Hepatocyte (in vitro differentiated cells): ENCODE measurements at regions not wholly inside any gene's neighbourhood (a gene's known extent, or its start where the extent isn't known, plus 50 kb on each side); places are given as distances from the start of the nearest gene placed in this dataset.

Source experiments
- EZH2 ChIP-seq: fragments of 200-600 bp; sonication (generic); IDR thresholded peaks from 2 replicates; pipeline ENCODE4 v1.6.1; 2016; ENCODE audit warnings: antibody characterized with exemption, mild to moderate bottlenecking, borderline replicate concordance
- EZH2phosphoT487 ChIP-seq: fragments of 200-600 bp; sonication (generic); IDR thresholded peaks from one replicate; pipeline ENCODE4 v1.6.1; 2018; ENCODE audit warnings: antibody characterized with exemption, mild to moderate bottlenecking, low read depth, moderate library complexity; ENCODE audit not compliant: unreplicated experiment, severe bottlenecking
- TF ChIP-seq, protein P1 (sequence below): fragments of 200-600 bp; sonication (generic); IDR thresholded peaks from 2 replicates; pipeline ENCODE4 v1.5.1; 2016; ENCODE audit warnings: antibody characterized with exemption, mild to moderate bottlenecking; ENCODE audit not compliant: poor library complexity

DNA sequence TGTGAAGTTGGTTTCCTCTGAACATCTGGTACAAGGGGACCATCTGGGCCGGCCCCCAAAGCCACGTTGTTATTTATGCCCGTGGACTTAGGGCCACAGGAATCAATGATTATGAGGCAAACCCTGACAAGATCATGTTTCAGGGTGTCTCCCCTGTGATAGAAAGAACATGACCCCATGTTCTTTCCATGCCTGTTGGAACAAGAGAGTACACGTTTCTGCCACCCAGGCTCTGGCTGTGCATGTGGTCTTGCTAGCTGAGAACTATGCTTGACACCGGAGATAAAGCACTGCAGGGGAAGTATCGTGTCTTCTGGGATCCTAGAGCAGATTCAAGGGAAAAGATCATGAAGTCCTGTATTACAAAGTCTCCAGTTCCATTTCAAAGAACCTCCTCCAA, 64.2 kb downstream of the TMEM17 start:
- TF ChIP-seq, protein P1, sequence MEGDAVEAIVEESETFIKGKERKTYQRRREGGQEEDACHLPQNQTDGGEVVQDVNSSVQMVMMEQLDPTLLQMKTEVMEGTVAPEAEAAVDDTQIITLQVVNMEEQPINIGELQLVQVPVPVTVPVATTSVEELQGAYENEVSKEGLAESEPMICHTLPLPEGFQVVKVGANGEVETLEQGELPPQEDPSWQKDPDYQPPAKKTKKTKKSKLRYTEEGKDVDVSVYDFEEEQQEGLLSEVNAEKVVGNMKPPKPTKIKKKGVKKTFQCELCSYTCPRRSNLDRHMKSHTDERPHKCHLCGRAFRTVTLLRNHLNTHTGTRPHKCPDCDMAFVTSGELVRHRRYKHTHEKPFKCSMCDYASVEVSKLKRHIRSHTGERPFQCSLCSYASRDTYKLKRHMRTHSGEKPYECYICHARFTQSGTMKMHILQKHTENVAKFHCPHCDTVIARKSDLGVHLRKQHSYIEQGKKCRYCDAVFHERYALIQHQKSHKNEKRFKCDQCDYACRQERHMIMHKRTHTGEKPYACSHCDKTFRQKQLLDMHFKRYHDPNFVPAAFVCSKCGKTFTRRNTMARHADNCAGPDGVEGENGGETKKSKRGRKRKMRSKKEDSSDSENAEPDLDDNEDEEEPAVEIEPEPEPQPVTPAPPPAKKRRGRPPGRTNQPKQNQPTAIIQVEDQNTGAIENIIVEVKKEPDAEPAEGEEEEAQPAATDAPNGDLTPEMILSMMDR = no peak
- no peak for TF ChIP-seq EZH2
- no peak for TF ChIP-seq EZH2phosphoT487
